D721Med (cell line): ENCODE measurements at regions not wholly inside any gene's neighbourhood (a gene's known extent, or its start where the extent isn't known, plus 50 kb on each side); places are given as distances from the start of the nearest gene placed in this dataset.

Experiments used
- DNase-seq: peaks from one replicate; pipeline ENCODE4 v3.0.0; 2011; ENCODE audit warnings: low spot score; ENCODE audit not compliant: insufficient read length
- FAIRE-seq: peaks from 2 replicates; lab custom pipeline; 2011; peaks lifted over from hg19 to GRCh38; lab: Jason Lieb, UNC
- TF ChIP-seq, protein P1 (sequence below): IDR thresholded peaks from 2 replicates; pipeline ENCODE4 v1.5.1; 2012; ENCODE audit warnings: mild to moderate bottlenecking, control low read depth; ENCODE audit not compliant: insufficient read depth; ENCODE audit errors: missing control alignments

DNA sequence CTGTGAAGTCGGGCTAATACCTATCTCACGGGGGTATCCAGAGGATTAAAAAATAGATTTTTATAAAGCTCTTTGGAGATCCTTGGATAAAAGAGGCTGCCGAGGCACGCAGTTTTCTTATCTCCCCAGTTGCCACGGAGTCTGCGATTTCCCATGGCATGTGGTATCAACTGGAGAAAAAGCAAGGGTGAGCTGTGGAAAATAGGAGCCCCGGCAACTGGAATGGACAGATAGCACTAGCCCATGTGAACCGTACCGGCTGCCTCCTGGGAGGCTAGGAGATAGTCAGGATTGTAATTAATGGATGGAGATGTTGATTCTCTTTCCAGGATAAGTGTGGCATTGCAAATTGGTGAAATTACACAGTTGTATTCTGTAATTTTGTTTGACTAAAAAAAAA, 407.6 kb upstream of the KCNH7 start:
- TF ChIP-seq, protein P1, sequence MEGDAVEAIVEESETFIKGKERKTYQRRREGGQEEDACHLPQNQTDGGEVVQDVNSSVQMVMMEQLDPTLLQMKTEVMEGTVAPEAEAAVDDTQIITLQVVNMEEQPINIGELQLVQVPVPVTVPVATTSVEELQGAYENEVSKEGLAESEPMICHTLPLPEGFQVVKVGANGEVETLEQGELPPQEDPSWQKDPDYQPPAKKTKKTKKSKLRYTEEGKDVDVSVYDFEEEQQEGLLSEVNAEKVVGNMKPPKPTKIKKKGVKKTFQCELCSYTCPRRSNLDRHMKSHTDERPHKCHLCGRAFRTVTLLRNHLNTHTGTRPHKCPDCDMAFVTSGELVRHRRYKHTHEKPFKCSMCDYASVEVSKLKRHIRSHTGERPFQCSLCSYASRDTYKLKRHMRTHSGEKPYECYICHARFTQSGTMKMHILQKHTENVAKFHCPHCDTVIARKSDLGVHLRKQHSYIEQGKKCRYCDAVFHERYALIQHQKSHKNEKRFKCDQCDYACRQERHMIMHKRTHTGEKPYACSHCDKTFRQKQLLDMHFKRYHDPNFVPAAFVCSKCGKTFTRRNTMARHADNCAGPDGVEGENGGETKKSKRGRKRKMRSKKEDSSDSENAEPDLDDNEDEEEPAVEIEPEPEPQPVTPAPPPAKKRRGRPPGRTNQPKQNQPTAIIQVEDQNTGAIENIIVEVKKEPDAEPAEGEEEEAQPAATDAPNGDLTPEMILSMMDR: no peak
- no peak for DNase-seq
- no peak for FAIRE-seq

DNA sequence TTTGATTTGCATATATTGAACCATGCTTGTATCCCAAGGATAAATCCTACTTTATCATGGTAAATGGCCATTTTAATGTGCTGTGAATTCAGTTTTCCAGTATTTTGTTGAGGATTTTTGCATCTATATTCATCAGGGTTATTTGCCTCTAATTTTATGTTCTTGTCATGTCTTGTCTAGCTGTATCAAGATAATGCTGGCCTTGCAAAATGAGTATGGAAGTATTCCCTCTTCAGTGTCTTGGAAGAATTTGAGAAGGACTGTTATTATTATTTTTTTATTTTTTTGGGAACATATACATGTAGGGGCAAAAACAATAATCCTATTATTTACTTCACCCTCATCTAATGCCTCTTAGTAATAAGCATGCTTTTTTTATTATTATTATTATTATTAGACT, 398.0 kb upstream of the KCNH7 start:
- FAIRE-seq (no peak), DNase-seq (no peak)
- TF ChIP-seq, protein P1: no peak

DNA sequence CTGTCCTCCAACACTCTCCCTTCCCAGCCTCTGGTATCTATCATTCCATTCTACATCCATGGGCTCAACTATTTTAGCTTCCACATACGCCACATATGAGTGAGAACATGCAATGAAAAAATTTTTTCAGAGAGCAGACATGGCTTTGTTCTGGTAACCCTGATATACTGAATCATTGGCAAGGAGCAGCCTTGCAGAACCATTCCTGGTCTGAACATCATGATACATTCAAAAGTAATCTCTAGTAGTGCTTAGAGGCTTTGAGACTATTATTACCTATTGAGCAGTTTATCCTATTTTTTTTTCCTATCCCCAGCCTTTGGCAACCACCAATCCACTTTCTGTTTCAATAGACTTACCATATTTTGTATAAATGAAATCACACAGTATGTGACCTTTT, 393.1 kb upstream of the KCNH7 start:
- FAIRE-seq (no peak), DNase-seq (no peak)
- TF ChIP-seq, protein P1: no peak

DNA sequence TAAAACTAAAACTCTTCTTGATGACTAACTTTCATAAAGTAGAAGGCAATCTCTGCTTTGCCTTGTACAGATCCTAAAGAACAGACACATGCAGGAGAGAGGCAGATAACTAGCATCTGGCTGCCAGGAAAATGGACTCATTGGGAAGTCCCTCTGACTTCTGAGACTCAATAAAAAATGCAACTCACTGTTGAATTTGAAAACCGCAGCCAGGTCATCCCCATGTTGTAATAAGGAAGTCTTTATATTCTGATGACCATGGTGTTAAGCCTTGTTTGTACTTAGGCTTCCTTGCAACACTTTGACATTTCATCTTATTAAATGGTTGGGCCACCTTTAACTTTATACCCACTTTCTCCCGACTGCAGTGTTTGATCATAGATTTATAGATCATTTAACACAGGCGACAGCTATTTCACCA, 375.1 kb upstream of the KCNH7 start:
- DNase-seq: no peak
- TF ChIP-seq, protein P1: no peak
- no peak for FAIRE-seq

DNA sequence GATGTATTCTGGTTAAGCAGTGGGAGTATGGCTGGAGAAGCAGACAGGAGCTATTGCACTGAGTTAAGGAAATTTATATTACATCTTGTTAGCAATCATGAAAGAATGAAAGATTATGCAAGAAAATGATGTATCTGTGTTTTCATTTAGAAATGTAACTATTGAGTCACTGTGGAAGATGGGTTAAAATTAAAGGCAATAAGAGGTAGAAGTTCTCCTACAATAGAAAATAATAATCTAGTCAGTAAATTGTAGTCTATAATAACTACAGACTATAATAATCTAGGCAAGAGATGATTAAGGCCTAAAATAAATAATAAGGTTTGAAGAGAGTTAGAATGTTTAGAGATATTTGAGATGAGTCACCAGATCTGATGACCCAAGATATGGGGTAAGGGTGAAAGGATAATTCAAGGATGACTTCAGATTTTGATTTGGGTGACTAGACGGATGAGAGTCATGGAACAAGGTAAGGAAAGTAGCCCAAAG, 371.9 kb upstream of the KCNH7 start:
- FAIRE-seq (no peak), DNase-seq (no peak)
- TF ChIP-seq, protein P1: no peak

DNA sequence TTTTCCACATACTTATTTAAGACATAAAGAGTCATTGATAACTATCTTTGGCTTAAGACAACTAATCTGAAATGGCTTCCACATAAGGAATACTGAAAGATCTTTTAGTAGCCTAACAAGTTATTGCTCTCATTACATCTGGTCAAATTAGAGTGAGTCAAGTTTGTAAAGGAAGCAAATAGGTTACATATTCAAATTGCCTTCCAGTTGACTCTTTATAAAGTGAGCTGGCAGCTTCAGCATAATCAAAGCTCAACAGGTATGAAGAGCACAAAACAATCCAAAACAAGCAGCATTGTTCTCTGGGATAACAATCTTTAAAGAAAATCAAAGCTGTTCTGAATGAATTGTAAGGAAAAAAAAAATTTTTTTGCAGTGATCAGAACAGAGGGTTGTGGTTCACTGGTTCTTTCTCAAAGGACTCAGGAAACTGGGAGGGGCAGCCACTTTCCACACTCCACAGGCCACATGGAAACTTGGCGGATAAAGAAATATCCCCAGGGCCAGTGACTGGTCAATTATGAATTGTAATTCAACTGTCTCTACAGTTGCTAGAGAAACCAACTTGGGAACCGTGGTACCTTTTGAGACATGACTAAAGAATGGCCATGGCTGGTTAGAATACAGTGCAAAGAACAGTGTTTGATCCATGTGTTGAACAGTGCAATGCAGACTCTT, 369.3 kb upstream of the KCNH7 start:
- FAIRE-seq (no peak), DNase-seq (no peak)
- TF ChIP-seq, protein P1: no peak

DNA sequence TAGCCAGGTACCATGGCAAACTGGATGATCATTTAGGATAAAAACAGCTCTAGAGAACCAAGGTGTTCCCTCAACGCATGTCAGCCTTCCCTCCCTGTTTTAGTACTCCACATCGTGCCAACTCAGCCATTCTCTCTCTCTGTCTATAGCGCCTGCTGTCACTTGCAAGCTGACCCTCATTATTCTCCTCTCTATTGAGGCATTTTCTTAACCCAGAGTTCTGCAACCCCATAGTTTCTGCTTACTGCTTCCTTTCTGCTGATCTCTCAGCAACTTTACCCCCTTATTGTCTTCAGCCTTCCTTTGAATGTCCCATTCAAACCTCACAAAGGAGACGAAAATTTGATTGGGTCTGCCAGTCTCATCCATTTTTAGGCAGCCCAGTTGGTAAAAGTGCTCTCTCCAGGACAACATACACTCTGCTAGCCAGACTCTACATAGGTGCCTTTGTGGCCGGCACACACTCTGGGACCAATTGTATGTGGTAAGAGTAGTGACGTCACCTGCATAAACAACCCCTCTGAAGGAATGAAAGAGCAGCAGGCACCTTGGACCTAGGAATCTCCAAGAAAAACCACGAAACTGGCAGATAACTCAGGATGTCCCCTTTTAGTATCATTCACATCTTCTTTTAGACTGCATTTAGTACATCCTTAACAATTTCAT, 367.2 kb upstream of the KCNH7 start:
- FAIRE-seq (no peak), DNase-seq (no peak)
- TF ChIP-seq, protein P1: no peak
